Aorta (tissue), 5 donors: ENCODE measurements at regions not wholly inside any gene's neighbourhood (a gene's known extent, or its start where the extent isn't known, plus 50 kb on each side); places are given as distances from the start of the nearest gene placed in this dataset.

Experiments
- ATAC-seq: fragments of 200-7000 bp; cut with Tn5 transposase; one replicate; pipeline ENCODE4 v1.9.1; 2022; ENCODE audit warnings: moderate library complexity; ENCODE audit not compliant: low FRiP score
- DNase-seq, 2 donors: peaks; one replicate each; pipeline ENCODE4 v3.0.0-alpha.2; 2020
- H3K27ac ChIP-seq, 2 donors: one replicate each; pipeline ENCODE4 v1.5.1; 2013; ENCODE audit warnings: low read length in 2 of 2, mild to moderate bottlenecking in 2 of 2, moderate library complexity in 2 of 2, control low read depth in 1 of 2, inconsistent platforms in 1 of 2, low read depth in 1 of 2
- H3K27me3 ChIP-seq, 2 donors: one replicate each; pipeline ENCODE4 v1.6.1; 2013; ENCODE audit warnings: control low read depth in 1 of 2, low read length in 1 of 2, mild to moderate bottlenecking in 1 of 2, moderate library complexity in 1 of 2; ENCODE audit not compliant: insufficient read depth in 2 of 2, control insufficient read depth in 1 of 2
- H3K36me3 ChIP-seq, 2 donors: one replicate each; pipeline ENCODE4 v1.6.1; 2013; ENCODE audit warnings: control low read depth in 1 of 2, low read length in 1 of 2, mild to moderate bottlenecking in 1 of 2; ENCODE audit not compliant: insufficient read depth in 2 of 2, control insufficient read depth in 1 of 2
- H3K4me1 ChIP-seq, 2 donors: one replicate each; pipeline ENCODE4 v1.6.1; 2013; ENCODE audit warnings: low read length in 2 of 2, control low read depth in 1 of 2, mild to moderate bottlenecking in 1 of 2, moderate library complexity in 1 of 2; ENCODE audit not compliant: insufficient read depth in 2 of 2, control insufficient read depth in 1 of 2
- H3K4me3 ChIP-seq, 2 donors: one replicate each; pipeline ENCODE4 v1.5.1; 2013; ENCODE audit warnings: low read length in 2 of 2, control low read depth in 1 of 2, mild to moderate bottlenecking in 1 of 2
- H3K9me3 ChIP-seq: one replicate; pipeline ENCODE4 v1.6.1; 2013; ENCODE audit warnings: mild to moderate bottlenecking, low read length; ENCODE audit not compliant: control insufficient read depth
- WGBS, 2 donors: extraction: QIAGEN DNeasy Blood & Tissue Kit; methylation state at CpG; one replicate each; pipeline ENCODE4 v1.1.7; 2013; 5-methylcytosine and 5-hydroxymethylcytosine counted together
- intact Hi-C, 2 donors: fragments of 100-400 bp; cut with DNase I; formaldehyde crosslinking; loops; one replicate each; pipeline versions ENCODE4 v1.14.2 to v1.15.0; 2022
- donor health status: healthy with polysubstance abuse.
- donor health status: Bipolar disorder and iron deficiency.
- donor health status: DM: no; HTN: no; CAD: no.
- donor health status: DM: no; HTN: no; CAD: no.
- donor health status: DM: yes; HTN: yes; CAD: no.

DNA sequence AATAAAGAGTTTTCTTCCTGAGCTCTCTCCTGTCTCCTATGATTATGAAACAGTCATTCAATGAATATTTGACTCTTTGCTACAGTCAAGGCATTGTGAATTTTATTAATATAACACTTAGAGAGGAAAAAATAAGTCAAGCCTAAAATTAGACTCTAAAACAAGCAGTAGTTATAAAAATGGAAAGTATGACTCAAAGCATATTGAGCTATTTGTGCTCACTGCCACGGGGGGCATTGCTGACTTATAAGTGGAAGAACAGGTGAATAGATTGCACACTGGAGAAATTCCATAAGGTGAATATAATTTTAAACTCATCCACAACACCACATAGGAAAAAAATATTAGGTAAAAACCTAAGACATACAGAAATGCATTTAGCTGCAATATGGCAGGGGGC lies 87.7 kb upstream of the CCDC196 start:
- H3K4me3 ChIP-seq, result no peak overlapping the region
- intact Hi-C loops, result no loop called here
- H3K27ac ChIP-seq, result no peak overlapping the region
- no peaks in the 10 kb centered on the region for H3K9me3 ChIP-seq
- DNase-seq, result no peak
- peaks cover 0 to 10% of the 10 kb centered on the region in 2 donors for H3K4me1 ChIP-seq
- no peaks in the 10 kb centered on the region for H3K27me3 ChIP-seq
- H3K36me3 ChIP-seq, result no peaks in the 10 kb centered on the region
- WGBS, 2 donors, result 0 to 3% methylated on average over 1 of the region's 1 CpG
- ATAC-seq, result no peak

DNA sequence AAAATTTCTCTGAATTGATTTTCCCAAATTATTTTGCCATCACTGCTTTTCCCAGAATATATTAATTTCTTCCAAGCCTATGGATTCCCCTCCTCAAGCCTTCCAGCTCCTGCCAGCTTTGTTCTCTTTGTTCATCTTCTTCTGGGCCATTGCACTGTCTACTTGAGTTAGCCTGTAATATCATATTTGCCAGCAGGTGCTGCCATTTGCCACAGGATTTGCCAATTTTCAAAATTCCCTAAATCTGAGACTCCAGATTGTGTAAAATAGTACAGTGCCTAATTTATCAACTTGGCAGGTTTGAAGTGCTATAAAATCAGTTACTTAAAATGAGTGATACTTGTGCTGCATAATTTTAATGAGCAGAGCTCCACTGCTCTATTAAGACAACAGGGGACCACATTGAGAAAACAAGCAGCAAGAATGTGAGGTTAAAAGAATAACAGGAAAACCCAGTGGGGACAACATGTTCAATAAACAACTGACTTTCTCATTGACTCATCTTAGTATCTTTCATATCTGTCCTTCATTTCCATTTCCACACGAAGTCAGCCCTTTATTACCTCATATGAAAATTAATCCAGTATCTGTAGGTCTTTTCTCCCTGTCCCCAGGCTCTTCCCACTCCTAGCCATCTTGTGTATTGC lies 84.6 kb upstream of the CCDC196 start:
- DNase-seq, result no peak
- intact Hi-C loops, result loop anchor here (2.0 kb wide), 2 partner anchors 41 to 43 kb away; no protein-coding TSS in a partner anchor
- no peak for ATAC-seq

DNA sequence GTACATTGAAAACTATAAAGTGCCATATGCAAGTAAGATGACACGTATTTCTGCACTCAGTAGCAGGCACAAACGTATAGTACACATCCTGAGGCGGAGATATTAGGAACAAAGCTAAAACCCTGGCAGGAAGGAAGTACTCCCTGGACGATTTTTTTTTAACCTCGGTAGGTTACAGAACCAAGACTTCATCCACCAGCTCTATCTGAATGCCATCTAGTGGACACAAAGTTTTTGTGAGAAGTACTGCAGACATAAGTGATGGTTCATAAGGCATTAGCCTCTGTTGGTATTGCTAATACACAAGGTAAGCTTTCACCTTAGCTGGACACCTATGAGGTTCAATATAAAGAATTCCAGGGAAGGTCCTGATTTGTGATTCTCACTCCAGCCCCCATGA lies 83.0 kb upstream of the CCDC196 start:
- H3K27ac ChIP-seq, result no peak overlapping the region
- ATAC-seq (peak; percentile 68), DNase-seq (no peak)
- 13 to 17% methylated on average over 5 of the region's 5 CpGs for WGBS, 2 donors
- H3K36me3 ChIP-seq, result no peaks in the 10 kb centered on the region
- peaks cover 2% of the 10 kb centered on the region for H3K9me3 ChIP-seq
- no peak overlapping the region for H3K4me3 ChIP-seq
- no peaks in the 10 kb centered on the region for H3K27me3 ChIP-seq
- intact Hi-C loops, result loop anchor here in 1 of 2 donors (2.0 kb wide), 1 partner anchor 44 kb away; no protein-coding TSS in a partner anchor
- peaks cover 0 to 7% of the 10 kb centered on the region in 2 donors for H3K4me1 ChIP-seq

More for the DNA sequence above, 84.6 kb upstream of the CCDC196 start:
- Histone ChIP-seq H3K27ac (no peak overlapping the region), H3K27me3 (no peaks in the 10 kb centered on the region), H3K4me1 (peaks cover 0 to 10% of the 10 kb centered on the region in 2 donors), H3K9me3 (no peaks in the 10 kb centered on the region), H3K36me3 (no peaks in the 10 kb centered on the region), H3K4me3 (no peak overlapping the region)
- 32 to 54% methylated on average over 1 of the region's 1 CpG for WGBS, 2 donors

DNA sequence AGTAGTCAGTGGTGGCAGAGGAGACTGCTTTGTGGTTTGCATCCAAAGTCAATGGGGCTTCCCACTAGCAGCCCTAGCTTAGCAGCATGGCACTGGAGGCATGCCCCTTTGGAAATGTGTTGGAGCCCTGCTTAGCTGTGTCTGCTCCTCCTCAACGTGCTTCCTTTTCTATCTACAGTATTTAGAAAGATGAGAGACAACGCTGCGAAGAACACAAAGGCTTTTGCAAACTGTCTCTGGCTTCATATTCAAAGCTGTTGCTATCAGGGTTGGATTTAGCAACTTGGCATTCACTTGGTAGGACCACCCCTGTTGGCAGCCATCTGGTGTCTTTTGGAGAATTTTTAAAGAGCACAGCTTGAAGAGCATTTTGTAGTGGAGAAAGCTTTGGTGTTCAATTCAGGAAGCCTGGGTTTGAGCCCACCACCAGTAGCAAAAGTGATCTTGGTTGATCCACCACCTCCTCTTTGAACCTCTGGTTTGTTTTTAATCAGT lies 82.1 kb upstream of the CCDC196 start:
- Histone ChIP-seq H3K4me3 (no peak overlapping the region), H3K27me3 (no peaks in the 10 kb centered on the region), H3K36me3 (no peaks in the 10 kb centered on the region), H3K27ac (no peak overlapping the region), H3K9me3 (peaks cover 2% of the 10 kb centered on the region), H3K4me1 (peaks cover 0 to 5% of the 10 kb centered on the region in 2 donors)
- WGBS, 2 donors, result 78 to 83% methylated on average over 3 of the region's 3 CpGs
- intact Hi-C loops, result no loop called here
- ATAC-seq, result no peak
- no peak for DNase-seq

DNA sequence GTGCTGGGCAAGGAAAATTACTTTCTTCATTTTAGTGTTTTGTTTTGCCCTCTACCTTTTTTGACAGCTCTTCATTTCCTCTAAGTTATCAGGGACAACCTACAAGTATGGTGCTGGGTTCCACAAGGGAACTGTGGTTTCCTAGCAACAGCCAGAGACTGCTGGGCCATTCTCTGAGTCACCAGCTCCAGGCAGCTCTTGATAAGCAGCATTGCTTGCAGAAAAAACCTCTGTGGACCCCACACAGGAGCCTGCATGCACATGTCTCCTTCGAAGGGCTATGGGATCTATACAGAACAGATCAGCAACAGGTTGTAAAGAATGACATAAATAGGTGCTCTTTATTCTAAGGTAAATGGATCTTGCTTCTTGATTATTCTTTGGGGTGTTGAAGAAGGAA lies 81.0 kb upstream of the CCDC196 start:
- H3K4me3 ChIP-seq, result no peak overlapping the region
- H3K36me3 ChIP-seq, result no peaks in the 10 kb centered on the region
- H3K27ac ChIP-seq, result no peak overlapping the region
- no peaks in the 10 kb centered on the region for H3K27me3 ChIP-seq
- DNase-seq (no peak), ATAC-seq (no peak)
- H3K4me1 ChIP-seq, result no peaks in the 10 kb centered on the region
- WGBS, 2 donors, result 49 to 60% methylated on average over 1 of the region's 1 CpG
- intact Hi-C loops, result no loop called here
- H3K9me3 ChIP-seq, result peaks cover 2% of the 10 kb centered on the region

DNA sequence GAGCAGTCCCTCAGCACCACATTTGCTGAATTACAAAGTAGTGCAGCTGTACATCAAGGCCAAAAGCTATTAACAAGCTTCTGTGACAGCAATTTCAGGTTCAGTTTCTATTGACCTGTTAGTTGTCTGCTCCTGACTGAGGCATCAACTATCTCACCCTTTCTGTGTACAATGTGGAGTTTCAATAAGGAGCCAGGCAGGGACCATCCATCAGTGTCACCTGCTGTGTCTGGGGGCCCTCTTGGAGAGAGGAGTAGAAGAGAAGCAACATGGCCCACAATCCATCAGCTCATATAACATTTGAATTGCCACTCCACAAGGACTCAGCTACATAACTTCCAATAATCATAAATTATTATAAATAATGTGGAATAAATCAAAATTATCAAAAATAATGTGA lies 72.3 kb upstream of the CCDC196 start:
- intact Hi-C loops, result no loop called here
- no peaks in the 10 kb centered on the region for H3K4me1 ChIP-seq
- H3K27me3 ChIP-seq, result no peaks in the 10 kb centered on the region
- ATAC-seq, result no peak
- no peak overlapping the region for H3K27ac ChIP-seq
- H3K4me3 ChIP-seq, result no peak overlapping the region
- H3K36me3 ChIP-seq, result no peaks in the 10 kb centered on the region
- no peaks in the 10 kb centered on the region for H3K9me3 ChIP-seq
- no peak for DNase-seq

DNA sequence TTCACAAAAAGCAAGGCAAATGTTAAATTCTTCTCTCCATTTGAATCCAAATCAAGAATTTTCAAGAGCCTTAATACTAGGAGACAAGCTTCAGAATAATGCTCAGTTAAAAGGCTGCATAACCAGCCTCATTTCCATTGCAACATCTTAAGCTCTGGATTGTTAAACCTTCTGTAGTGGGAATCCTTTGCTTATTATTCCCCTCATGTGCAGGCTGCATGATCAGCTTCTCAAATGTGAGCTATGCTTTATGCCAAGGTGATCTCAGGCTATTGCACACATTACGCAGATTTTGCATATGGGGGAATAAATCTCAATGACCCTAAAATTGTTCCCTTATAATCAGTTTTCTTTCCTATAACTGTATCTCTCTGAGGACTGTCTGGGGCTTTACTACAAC lies 71.7 kb upstream of the CCDC196 start:
- Histone ChIP-seq H3K27ac (no peak overlapping the region), H3K9me3 (no peaks in the 10 kb centered on the region), H3K4me3 (no peak overlapping the region), H3K27me3 (no peaks in the 10 kb centered on the region), H3K36me3 (no peaks in the 10 kb centered on the region), H3K4me1 (no peaks in the 10 kb centered on the region)
- ATAC-seq (no peak), DNase-seq (no peak)
- intact Hi-C loops, result no loop called here
- WGBS, 2 donors, result 91 to 98% methylated on average over 1 of the region's 1 CpG

DNA sequence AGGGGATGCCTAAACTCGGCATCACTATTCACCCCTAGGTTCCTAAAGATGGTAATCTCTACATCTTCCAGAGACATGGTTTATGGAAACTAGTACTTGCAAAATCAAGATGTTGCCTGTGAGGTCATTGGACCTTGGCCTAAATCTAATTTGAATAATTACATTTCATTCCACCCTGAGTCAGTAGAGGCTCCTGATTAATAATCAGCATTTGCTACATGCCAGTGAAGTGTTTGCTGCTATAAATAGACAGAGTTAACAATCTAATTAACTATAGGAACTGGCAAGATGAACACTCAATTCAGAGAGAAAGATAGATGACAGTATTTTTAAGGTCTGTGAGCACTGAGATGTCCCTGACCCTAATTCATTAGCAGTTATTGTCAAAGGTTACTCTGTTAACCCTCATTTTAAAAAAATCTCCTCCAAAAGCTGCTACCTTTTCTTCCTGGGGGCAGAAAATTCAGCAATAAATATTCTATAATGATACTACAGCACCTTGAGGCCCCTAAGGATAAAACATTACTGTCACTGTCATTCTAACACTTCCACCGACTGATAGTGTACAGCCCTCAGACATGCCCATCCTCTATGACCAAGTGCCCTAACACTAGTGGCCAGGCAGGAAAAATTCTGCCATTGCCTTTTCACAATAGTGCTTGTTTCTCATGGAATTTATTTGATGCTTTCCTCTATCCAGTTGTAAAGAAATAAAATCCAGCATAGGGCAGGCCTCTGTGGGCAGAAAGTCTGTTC lies 65.7 kb upstream of the CCDC196 start:
- intact Hi-C loops, result no loop called here

More for the DNA sequence above, 65.7 kb upstream of the CCDC196 start:
- Histone ChIP-seq H3K9me3 (no peaks in the 10 kb centered on the region), H3K4me1 (no peaks in the 10 kb centered on the region), H3K27me3 (no peaks in the 10 kb centered on the region), H3K27ac (no peak overlapping the region), H3K4me3 (no peak overlapping the region), H3K36me3 (no peaks in the 10 kb centered on the region)
- ATAC-seq (no peak), DNase-seq (no peak)
- WGBS, 2 donors, result 76 to 86% methylated on average over 2 of the region's 2 CpGs
